NCI-H146 treated with DMSO at 0.1 percent for 48 hours (cell line): ENCODE measurements at regions not wholly inside any gene's neighbourhood (a gene's known extent, or its start where the extent isn't known, plus 50 kb on each side); places are given as distances from the start of the nearest gene placed in this dataset.
A peak's percentile ranks its signal among the peaks of the same experiment; 100 is the strongest.
"Not testable (repeated sequence)": the region's sequence is repeated elsewhere in the genome, so short reads cannot be mapped to it uniquely, and the experiment has no call there.

Experiments
- DNase-seq: peaks from one replicate; lab custom pipeline; 2025; ENCODE audit not compliant: unreplicated experiment; lab: John Stamatoyannopoulos, UW

GRCh38 chr2:126952216-126952615, 53.5 kb downstream of the TEX51 start:
- DNase-seq: no peak

- no peak for DNase-seq
Observed at GRCh38 chr2:126953483-126953882, 54.8 kb downstream of the TEX51 start.

GRCh38 chr2:126954831-126955230, 56.1 kb downstream of the TEX51 start:
- DNase-seq: no peak

GRCh38 chr2:126956773-126957172, 58.1 kb downstream of the TEX51 start:
- DNase-seq: not testable (repeated sequence)

- no peak for DNase-seq
Observed at GRCh38 chr2:126963390-126963789, 64.7 kb downstream of the TEX51 start.

GRCh38 chr2:126966601-126967000, 67.9 kb downstream of the TEX51 start:
- no peak for DNase-seq

GRCh38 chr2:126970583-126970982, 71.9 kb downstream of the TEX51 start:
- DNase-seq: no peak

GRCh38 chr2:126971162-126971480, 72.4 kb downstream of the TEX51 start:
- no peak for DNase-seq

- peak; percentile 20 for DNase-seq
Observed at GRCh38 chr2:126971481-126972278, 73.0 kb downstream of the TEX51 start.

GRCh38 chr2:126972279-126972626, 73.6 kb downstream of the TEX51 start:
- DNase-seq: no peak

- no peak for DNase-seq
Observed at GRCh38 chr2:126973745-126974144, 75.1 kb downstream of the TEX51 start.

GRCh38 chr2:126975671-126976655, 77.3 kb downstream of the TEX51 start:
- no peak for DNase-seq

GRCh38 chr2:126976721-126977328, 78.1 kb downstream of the TEX51 start:
- no peak for DNase-seq

- DNase-seq: no peak
Observed at GRCh38 chr2:126978333-126978732, 79.6 kb downstream of the TEX51 start.

GRCh38 chr2:126979039-126980003, 80.6 kb downstream of the TEX51 start:
- DNase-seq: no peak

GRCh38 chr2:126981476-126981875, 82.8 kb downstream of the TEX51 start:
- no peak for DNase-seq

GRCh38 chr2:126982935-126983334, 84.2 kb downstream of the TEX51 start:
- DNase-seq: no peak

GRCh38 chr2:126986631-126987187, 88.0 kb downstream of the TEX51 start:
- no peak for DNase-seq

- no peak for DNase-seq
Observed at GRCh38 chr2:126988482-126988881, 89.8 kb downstream of the TEX51 start.

- DNase-seq: not testable (repeated sequence)
Observed at GRCh38 chr2:126989064-126989463, 90.4 kb downstream of the TEX51 start.
